NCI-H1092 (cell line): ENCODE measurements at regions not wholly inside any gene's neighbourhood (a gene's known extent, or its start where the extent isn't known, plus 50 kb on each side); places are given as distances from the start of the nearest gene placed in this dataset.

ENCODE experiments used
- DNase-seq: peaks from one replicate; lab custom pipeline; 2025; lab: John Stamatoyannopoulos, UW

GRCh38 chr3:87044409-87044808 is 53.5 kb upstream of the VGLL3 start:
- DNase-seq, result no peak

- no peak for DNase-seq
Observed at GRCh38 chr3:87041191-87041590, 50.2 kb upstream of the VGLL3 start.
